GM21786 (cell line): ENCODE measurements at regions not wholly inside any gene's neighbourhood (a gene's known extent, or its start where the extent isn't known, plus 50 kb on each side); places are given as distances from the start of the nearest gene placed in this dataset.
"Not testable (repeated sequence)": the region's sequence is repeated elsewhere in the genome, so short reads cannot be mapped to it uniquely, and the experiment has no call there.

Source experiments
- ATAC-seq: cut with Tn5 transposase; IDR thresholded peaks from one replicate; pipeline ENCODE4 v1.9.1; 2021; ENCODE audit not compliant: unreplicated experiment

DNA sequence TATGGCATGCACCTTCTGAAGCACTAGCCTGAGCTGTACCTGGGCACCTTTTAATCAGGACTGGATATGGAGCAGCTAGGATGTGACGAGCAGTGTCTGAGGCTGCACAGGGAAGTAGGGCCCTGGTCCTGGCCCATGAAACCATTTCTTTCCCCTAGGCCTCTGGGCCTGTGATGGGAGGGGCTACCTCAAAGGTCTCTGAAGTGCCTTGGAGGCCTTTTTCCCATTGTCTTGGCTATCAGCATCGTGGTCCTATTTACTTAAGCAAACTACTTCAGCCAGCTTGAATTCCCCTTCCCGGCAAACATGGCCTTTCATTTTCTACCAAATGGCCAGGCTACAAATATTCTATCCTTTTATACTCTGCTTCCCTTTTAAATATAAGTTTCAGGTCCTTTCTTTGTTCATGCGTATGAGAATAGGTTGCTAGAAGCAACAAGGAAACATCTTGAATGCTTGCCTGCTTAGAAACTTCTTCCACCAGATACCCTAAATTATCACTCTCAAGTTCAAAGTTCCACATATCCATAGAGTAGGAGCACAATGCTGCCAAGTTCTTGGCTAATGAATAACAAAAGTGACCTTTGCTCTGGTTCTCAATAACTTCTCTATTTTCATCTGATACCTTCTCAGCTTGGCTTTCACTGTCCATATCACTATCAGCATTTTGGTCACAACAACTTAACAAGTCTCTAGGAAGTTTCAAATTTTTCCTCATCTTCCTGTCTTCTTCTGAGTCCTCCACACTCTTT lies 673.1 kb downstream of the HTR1B start:
- ATAC-seq = no peak

DNA sequence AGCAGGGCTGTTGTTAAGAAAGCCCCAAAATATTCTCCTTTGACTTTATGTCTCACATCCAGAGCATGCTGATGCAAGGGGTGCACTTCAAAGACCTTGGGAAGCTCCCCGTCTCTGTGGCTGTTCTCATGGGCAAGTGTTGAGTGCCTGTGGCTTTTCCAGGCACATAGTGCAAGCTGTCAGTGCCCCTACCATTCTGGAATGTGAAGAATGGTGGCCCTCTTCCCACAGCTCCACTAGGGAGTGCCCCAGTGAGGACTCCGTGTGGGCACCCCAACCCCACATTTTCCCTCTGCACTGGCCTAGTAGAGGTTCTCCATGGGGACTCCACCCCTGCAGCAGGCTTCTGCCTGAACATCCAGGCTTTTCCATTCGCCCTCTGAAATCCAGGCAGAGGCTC lies 673.7 kb downstream of the HTR1B start:
- no peak for ATAC-seq

DNA sequence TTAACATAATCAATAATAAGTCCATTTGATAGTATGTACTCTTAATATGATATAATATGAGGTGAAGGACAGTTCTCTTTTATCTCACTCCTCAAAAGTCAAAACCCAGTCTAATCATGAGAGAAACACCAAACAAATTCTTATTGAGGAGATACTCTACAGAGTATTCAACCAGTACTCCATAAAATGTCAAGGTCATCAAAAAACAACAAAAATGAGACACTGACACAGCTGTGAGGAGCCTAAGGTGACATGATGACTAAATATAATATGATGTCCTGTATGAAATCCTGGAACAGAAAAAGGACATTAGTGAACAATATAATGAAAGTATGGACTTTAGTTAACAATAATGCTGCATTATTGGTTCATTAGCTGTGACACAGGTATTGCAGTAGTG lies 675.1 kb downstream of the HTR1B start:
- no peak for ATAC-seq

DNA sequence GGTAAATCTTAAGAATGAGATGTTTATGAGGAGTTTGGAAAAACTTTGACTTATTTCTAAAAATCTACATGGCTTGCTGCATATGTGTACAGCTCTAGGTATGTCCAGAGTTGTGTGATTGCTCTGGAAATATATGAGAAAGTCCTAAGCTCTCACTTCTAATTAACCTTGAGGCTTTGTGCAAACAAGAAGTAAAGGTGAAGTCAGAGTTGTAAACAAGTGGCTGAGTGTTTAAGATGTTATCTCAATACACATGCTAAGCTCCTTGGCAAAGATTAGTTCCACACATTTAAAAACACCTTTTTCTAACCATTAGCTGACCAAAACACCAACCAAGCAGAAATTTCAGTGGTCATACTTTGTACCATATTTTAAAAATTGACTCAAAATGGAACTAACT lies 684.2 kb downstream of the HTR1B start:
- no peak for ATAC-seq

DNA sequence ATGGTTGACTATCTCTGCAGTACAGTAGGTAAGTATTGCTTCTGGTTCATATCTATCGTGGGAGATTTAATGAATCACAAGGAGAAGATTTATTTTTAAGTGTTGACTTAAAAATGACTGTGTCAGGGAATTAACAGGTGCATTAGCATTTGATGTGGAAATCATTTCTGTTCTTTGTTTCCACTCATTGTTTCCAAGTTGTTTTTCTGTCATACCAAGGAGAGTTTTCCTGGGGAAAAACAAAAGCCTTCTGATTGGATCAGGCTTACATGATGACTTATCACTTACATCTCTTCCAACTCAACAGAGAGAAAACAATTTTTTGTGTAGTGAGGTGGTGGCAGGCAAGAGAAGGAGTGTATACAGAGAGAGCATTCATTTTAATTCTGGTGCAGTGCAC lies 686.4 kb downstream of the HTR1B start:
- no peak for ATAC-seq

DNA sequence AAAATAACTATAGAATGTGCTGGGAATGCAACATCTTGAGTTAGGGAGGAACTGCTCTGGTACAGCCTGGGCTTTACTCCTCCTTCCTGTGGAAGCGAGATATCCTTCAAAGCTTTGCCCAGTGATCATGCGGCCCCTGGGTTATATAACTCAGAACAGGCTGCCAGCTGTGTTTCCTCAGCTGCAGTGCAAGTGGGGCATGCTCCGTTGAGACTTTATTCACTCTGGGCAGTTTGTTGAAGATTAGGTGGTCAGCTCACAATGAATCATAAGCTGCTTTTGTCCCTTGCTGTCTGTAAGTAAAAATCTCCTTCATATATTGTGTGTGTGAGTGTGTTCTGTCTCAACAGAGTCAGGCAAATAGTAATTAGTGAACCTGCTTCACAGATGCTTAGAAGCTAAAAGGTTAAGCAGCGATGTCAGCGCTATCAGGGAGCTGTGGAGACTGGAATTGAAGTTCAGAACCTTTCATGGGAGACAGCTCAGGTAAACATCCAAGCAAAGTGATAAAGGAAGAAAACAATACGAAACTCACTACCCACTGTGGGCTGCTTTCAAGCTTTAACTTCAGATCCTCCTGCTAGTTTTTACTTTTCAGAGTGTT lies 688.4 kb downstream of the HTR1B start:
- no peak for ATAC-seq

DNA sequence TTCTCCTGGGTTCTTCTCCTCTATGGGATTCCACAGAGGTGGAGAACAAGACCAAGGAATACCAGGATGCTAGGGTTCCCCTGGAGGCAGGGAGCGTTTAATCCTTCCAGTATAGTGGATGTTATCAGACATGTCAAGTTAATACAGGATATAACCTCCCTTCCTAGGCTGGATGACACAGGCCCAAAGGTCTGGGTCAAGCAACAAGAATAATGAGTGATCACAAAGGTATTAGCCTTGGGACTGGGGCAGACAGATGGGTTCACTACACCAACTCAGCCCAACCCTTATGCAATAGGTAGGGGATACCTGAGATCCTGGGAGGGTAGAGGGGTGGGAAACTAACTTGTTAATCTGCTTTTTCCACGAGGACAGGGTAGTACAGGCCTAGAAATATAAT lies 690.3 kb downstream of the HTR1B start:
- ATAC-seq = no peak

DNA sequence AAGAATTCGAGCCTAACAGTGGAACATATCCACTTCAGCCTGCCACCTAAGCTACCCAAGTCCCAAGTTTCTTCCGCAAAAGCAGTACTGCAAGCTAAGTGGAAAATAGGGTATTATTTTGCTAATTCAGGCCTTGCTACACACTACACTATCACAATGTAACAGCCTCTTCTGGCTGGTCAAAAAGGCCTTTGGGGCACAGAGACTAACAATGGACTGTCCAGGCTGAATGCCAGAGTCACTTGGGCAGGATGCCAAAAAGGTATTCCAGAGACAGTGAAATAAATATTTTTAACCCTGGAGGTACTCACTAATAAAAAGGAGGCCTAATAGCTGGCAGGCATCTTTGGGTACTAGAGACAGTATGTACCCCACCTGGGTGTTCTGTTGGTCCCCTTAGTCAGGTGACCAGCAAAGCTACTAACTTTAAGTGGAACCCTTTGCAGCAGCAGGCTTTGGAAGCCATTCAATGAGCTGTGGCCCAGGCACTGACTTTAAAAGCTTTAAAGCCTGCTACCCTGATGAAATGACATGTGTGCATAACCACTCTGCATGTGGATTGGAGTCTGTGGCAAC lies 692.1 kb downstream of the HTR1B start:
- ATAC-seq = no peak

DNA sequence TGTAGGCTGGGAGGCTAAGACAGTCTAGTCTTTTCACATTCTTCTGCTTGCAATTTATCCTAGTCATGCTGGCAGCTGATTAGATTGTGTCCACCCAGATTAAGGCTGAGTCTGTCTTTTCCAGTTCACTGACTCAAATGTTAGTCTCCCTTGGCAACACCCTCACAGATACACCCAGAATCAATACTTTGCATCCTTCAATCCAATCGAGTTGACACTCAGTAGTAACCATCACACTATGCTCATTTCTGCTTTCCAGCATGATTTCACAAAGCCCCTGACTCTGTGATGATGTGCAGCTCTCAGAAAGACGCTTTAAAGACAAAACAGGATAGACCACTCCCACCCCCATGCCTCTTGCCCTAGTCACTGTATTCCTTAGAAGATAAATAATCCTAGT lies 693.0 kb downstream of the HTR1B start:
- ATAC-seq = no peak

DNA sequence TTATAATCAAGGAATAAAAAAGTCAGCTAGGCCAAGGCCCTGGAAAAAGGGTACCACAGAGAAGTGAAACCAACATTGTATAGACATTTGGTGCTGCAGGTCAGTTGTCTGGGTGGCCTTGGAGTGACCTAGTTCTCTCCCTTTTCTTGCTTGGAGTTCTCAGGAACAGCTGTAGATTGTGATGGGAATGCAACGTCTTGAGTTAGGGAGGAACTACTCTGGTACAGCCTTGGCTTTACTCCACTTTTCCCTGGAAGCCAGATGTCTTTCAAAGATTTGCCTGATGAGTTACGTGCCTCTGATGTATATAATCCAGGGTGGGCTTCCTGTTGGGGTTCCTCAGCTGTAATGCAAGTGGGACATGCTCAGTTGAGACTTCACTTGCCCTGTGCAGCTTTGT lies 694.7 kb downstream of the HTR1B start:
- no peak for ATAC-seq

DNA sequence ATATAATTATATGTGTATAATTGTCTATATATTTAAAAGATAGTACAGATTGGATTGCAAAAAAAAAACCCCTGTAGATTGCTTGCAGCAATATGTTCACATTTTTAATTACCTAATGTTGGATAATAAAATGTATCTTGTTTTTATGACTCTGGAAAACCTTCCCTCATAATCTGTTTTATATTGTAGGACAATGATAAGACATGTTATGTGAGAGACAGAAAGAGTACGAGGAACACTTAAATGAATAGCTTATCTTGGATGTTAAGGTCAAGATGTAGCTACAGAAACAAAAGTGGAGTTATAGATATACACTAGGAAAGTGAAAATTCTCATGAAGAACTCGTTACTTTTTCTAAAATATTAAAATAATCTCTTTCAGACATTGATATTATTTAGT lies 691.6 kb upstream of the IMPG1 start:
- ATAC-seq = no peak

DNA sequence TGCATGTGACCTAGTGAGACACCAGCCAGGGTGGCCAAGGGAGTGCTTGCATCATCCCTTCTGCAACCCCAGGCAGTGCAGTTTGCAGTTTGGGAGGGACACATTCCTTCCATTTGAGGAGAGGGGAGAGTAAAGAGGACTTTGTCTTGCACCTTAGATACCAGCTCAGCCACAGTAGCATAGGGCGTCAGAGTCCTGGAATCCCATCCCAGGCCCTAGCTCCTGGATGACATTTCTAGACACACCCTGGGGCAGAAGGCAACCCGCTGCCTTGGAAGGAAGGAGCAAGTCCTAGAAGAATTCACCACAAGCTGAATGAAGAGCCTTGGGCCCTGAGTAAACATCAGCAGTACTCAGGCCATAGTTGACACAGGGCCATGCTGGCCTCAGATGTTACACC lies 680.4 kb upstream of the IMPG1 start:
- ATAC-seq = no peak

DNA sequence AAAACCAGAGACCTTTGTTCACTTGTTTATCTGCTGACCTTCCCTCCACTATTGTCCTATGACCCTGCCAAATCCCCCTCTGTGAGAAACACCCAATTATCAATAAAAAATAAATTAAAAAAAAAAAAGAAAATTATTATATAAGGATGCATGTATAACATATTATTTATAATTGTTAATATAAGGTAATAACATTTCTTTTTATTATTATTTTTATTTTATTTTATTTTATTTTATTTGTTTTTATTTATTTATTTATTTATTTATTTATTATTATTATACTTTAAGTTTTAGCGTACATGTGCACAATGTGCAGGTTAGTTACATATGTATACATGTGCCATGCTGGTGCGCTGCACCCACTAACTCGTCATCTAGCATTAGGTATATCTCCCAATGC lies 672.9 kb upstream of the IMPG1 start:
- not testable (repeated sequence) for ATAC-seq

DNA sequence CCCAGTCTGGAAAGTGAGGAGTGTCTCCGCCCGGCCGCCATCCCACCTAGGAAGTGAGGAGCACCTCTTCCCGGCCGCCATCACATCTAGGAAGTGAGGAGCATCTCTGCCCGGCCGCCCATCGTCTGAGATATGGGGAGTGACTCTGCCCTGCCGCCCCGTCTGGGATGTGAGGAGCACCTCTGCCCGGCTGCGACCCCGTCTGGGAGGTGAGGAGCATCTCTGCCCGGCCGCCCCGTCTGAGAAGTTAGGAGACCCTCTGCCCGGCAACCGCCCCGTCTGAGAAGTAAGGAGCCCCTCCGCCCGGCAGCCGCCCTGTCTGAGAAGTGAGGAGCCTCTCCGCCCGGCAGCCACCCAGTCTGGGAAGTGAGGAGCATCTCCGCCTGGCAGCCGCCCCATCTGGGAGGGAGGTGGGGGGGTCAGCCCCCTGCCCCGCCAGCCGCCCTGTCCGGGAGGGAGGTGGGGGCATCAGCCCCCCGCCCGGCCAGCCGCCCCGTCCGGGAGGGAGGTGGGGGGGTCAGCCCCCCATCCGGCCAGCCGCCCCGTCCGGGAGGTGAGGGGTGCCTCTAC lies 671.8 kb upstream of the IMPG1 start:
- not testable (repeated sequence) for ATAC-seq

DNA sequence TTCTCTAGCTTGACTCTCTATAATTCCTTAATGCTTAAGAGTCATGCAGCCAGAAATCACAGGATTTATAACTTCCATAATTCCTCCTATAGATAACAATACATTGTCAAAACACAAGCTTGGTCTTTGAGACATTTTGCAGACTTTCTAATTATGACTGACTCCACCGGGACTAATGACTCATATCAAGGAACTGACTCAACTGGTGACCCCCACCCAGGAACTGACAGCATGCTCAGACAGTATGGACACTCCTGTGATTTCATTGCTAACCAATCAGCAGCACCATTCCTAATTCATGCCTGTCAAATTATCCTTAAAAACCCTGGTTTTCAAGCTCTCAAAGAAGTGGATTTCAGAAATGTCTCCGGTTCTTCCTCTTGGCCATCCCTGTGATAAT lies 670.5 kb upstream of the IMPG1 start:
- ATAC-seq = no peak

DNA sequence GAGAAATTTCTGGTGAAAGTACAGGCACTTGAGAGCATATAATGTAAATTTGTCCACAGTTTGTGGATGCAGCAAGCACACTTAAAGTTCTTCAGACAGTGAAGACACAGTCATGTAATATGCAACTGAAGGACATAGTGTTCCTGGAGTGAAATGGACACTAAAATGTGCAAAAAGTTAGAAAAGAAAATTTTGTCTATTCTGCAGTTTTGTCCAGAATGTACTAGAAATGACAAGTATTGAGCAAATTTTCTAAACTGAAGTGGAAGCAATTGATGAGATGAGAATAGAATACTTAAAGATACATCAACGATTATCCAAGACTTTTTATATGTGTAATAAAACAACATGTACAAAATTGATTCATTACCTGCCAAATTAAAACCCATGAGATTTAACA lies 647.0 kb upstream of the IMPG1 start:
- ATAC-seq = no peak

DNA sequence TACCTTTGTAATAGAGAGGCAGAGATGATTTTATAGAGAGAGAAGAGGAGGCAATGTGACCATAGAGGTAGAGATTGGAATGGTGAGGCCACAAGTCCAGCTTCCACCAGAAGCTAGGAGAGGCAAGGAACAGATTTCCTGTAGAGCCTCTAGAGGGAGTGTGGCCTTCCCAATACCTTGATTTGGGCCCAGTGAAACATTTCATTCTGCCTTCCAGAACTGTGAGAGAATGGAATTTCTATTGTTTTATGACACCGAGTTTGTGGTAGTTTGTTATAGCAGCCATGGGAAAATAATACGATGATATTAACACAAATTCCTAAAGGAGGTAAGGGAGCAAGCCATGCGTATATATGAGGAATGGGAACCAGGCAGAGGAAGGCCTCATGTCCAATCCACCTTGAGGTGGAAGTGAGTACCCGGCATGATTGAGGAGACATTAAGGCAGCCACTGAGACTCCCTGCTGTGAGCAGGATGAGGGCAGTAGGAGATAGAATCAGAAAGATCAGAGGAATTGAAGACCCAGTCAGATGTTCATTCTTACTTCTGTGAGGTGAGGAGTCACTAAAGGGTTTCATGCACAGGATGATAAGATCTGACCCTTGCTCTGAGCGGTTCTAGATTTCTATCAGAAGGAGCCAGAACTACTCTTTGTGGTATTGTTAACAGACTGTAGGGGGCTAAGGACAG lies 636.3 kb upstream of the IMPG1 start:
- ATAC-seq = no peak

DNA sequence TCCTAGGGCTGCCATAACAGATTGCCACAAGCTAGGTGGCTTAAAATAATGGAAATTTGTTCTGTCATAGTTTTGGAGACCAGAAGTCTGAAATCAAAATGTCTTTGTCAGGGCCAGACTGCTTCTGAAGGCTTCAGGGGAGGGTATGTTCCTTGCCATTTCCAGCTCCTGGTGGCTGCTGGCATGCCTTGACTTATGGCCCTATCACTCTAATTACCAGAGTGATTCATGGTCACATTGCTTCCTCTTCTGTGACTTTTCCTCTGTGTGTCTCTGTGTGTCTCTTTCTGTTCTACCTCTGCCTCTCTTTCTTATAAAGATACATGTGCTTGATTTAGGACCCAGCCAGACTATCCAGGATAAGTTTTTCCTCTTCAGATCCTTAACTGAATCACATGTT lies 635.2 kb upstream of the IMPG1 start:
- no peak for ATAC-seq

DNA sequence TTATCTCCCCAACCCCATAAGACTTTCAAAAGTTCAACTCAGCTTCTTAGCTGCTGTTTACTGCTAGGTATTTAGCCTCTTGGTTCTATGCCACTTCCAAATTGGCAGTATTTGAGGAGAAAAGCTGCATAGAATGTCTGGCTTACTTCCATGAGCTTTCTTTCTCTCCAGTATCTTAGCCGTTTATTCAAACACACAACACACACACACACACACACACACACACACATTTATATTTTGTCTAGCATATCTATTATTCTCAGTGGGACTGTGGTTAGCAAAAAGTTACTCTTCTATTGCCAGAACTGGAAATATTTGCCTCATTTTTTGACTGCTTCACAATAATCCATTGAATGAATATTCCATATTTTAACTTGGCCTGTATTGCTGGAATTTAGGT lies 634.2 kb upstream of the IMPG1 start:
- no peak for ATAC-seq

DNA sequence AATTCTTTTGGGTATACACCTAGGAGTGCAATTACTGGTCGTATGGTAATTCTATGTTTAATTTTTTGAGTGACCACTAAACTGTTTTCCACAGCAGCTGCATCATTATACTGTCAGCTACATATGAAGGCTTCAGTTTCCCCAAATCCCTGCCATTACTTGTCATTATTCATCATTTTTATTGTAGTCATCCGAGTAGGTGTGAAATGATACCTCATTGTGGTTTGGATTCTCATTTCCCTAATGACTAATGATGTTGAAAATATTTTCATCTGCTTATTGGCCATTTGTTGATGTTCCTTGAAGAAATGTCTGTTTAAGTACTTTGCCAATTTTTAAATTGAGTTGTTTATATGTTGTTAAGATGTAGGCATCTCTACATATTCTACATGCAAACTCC lies 633.6 kb upstream of the IMPG1 start:
- ATAC-seq = no peak

DNA sequence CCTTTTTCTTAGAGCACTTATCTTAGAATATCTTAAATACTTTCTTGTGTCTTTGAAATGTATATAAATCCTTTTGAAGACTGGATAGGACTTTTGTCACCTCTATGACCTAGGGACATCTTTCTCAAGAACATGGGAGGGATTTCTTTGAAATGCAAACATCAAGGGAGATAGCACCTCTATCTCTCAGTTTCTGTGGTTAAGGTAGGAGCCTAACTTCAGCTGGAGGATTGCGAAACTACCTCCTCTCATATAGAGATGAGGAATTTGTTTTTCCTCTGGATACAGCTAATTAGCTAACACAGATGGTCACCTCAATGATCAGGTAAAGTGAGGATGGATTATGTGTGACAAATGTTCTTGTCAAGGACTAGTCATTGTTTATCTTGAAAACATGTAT lies 631.3 kb upstream of the IMPG1 start:
- no peak for ATAC-seq

DNA sequence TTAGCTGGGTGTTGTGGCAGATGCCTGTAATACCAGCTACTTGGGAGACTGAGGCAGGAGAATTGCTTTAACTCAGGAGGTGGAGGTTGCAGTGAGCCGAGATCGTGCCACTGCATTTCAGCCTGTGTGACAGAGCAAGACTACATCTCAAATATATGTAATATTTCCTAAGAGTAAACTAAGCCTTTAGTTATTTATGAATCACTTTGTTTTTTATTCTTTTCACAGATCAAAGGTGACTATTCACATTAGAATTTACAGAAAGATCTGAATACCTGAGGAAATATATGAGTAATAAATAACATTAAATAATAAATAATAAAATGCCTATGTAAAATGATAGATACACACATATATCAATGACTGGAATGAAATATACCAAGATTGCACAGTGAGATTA lies 630.8 kb upstream of the IMPG1 start:
- ATAC-seq = no peak
